ENCODE measurements at regions not wholly inside any gene's neighbourhood (a gene's known extent, or its start where the extent isn't known, plus 50 kb on each side); places are given as distances from the start of the nearest gene placed in this dataset.
"Not testable (repeated sequence)": the region's sequence is repeated elsewhere in the genome, so short reads cannot be mapped to it uniquely, and the experiment has no call there.

DNA sequence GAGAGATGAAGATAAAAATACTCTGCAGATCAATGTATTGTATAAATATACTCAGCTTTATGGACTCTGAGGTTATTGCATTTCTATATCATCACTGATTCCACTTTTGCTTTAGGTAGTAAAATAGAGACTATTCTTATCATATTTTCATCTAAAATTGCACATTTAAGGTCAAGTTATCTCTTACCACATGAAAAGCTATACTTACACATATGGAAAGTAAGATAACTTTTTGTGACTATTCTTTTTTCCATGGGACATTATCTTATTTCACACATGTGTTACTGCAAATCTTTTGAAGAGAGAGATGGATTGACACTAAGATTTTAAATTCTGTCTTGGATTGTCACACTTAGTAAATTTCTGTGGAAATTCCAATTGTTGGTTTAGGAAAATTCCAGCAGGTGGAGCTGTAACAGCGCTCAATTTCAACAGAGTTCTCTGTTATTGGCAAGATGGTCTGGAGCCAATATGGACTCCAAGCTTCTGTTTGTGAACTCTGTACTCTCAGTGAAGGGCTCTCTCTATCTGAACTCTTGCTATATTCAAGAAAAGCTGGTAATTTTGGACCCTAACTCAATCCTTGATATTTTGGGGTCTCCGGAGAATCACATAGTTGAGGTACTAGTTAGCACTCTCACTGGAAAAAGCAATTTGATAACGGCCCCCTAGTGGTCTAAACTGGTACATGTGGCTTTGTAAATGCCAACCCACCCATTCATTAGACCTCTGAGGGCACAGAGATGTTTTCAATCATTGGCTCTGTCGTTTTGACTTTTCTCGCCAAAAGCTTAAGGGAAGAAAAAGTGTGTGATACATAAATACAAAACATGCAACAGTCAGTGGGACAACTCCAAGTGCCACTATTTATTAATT lies 429.7 kb downstream of the ETS1 start:
- ATAC-seq (peak; percentile 83), DNase-seq (peak in 1 of 2 donors; percentile 40)
- intact Hi-C loops (cut with DNase I, micrococcal nuclease) = loop anchor here in 1 of 2 donors (5.0 to 10.0 kb wide), 2 partner anchors 123 to 675 kb away; no protein-coding TSS in a partner anchor

- DNase-seq (no peak), ATAC-seq (no peak)
- intact Hi-C loops (cut with DNase I, micrococcal nuclease) = loop anchor here in 1 of 2 donors (5.0 to 10.0 kb wide), 2 partner anchors 122 to 676 kb away; no protein-coding TSS in a partner anchor
These were observed 430.9 kb downstream of the ETS1 start for GRCh38 chr11:128156486-128156885.

GRCh38 chr11:128155590-128155989 lies 431.8 kb downstream of the ETS1 start:
- ATAC-seq (no peak), DNase-seq (no peak)
- intact Hi-C loops (cut with DNase I, micrococcal nuclease) = loop anchor here in 1 of 2 donors (5.0 to 10.0 kb wide), 2 partner anchors 121 to 677 kb away; no protein-coding TSS in a partner anchor

DNA sequence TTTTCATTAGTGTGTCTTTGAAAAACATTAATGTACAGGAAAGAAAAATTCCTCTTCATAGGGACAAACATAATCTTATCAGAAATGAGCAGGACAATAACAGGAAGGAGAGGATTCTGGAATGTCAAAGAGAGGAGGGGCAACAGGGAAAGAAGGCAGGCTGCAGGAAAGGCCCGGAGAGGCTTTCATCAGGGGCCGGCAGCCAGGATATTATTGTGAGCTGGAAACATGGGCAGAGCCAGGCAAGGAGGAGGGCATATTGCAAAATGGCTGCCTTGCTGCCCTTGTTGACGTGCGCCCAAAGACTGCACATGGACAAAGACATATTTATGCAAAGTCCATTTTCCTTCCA lies 433.7 kb downstream of the ETS1 start:
- ATAC-seq (no peak), DNase-seq (no peak)
- intact Hi-C loops (cut with DNase I, micrococcal nuclease) = loop anchor here in 1 of 2 donors (10.0 kb wide), 1 partner anchor 119 kb away; no protein-coding TSS in a partner anchor

- intact Hi-C loops (cut with DNase I, micrococcal nuclease) = loop anchor here in 1 of 2 donors (10.0 kb wide), 1 partner anchor 118 kb away; no protein-coding TSS in a partner anchor
- DNase-seq = no peak
These were observed 434.3 kb downstream of the ETS1 start for GRCh38 chr11:128152796-128153696.

GRCh38 chr11:128151780-128152179 lies 435.6 kb downstream of the ETS1 start:
- DNase-seq (no peak), ATAC-seq (no peak)
- intact Hi-C loops (cut with DNase I, micrococcal nuclease) = loop anchor here in 1 of 2 donors (10.0 kb wide), 1 partner anchor 117 kb away; no protein-coding TSS in a partner anchor

More at GRCh38 chr11:128152796-128153696, 434.3 kb downstream of the ETS1 start:
- ATAC-seq = no peak

- ATAC-seq (no peak), DNase-seq (no peak)
- intact Hi-C loops (cut with DNase I, micrococcal nuclease) = loop anchor here in 1 of 2 donors (10.0 kb wide), 1 partner anchor 117 kb away; no protein-coding TSS in a partner anchor
These were observed 436.0 kb downstream of the ETS1 start for GRCh38 chr11:128151338-128151737.

DNA sequence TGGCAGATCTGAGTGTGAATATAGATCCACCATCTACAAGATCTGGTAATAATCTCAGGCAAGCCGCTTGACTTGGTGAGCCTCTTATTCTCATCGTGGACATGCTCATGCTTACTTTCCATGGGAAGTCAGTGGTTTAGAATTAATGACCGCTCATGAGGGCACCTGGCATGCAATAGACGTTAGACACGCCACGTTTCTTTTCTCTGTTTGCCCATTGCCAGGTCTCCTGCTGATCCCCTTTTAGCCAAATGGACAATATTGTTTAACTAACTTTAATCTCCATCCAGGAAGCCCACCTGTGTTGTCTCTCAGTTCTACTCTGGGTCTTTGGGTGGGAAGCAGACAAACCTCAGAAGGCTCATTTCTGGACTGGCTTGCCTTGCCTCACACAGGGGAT lies 439.1 kb downstream of the ETS1 start:
- no peak for ATAC-seq
- no peak for DNase-seq
- intact Hi-C loops (cut with DNase I, micrococcal nuclease) = no loop called here

DNA sequence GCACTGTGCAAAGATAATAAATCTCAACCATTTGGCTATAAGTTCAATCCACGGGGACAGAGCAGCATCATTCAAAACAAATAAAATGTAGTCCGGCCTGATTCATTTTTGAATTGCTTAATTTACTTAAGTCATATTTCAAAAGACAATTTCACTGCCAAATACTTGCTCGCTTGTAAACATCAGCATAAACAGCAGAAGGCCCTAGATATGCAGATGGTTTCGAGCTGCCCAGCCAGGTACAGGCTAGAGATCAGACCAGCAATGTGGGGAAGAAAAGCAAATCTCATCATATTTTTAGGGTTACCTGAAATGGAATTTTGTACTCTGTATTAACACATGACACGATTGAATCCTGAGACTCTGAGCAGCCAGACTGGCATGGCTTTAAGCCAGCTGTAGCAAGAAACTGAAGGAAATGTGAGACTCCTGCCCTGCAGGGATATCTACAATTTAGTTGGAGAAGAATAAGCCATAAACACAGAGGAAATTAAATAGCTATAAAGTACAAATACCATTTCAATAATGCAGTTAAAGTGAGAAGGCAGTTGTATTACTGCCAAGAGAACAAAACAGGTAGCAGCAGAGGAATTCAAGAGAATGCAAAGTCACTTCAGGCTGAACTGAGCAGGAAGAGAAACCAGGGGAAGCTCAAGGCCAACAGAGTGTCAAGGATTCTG lies 440.3 kb downstream of the ETS1 start:
- DNase-seq = no peak
- intact Hi-C loops (cut with DNase I, micrococcal nuclease) = no loop called here
- ATAC-seq = no peak

- intact Hi-C loops (cut with DNase I, micrococcal nuclease); ATAC-seq; DNase-seq: not testable (repeated sequence)
These were observed 447.1 kb downstream of the ETS1 start for GRCh38 chr11:128140293-128140692.

DNA sequence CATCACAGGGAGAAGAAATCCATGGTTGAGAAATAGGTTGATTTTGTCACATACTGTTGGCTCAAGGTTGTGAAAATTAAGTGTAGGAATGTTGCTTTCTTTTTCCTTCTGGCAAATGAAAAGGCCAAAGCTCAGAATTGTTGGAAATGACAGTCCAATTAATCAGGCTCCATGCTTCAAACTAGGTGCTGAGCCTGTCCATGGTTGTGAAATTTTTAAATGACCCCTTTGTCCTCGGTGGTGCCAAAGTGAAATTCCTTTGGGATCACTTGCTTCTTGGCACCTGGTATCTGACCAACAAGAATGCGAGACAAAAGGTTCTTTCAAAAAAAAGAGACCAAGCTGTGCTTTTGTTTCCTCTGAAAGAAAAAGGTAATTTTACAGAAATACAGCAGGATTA lies 451.9 kb downstream of the ETS1 start:
- no peak for ATAC-seq
- no peak for DNase-seq
- intact Hi-C loops (cut with DNase I, micrococcal nuclease) = no loop called here

GRCh38 chr11:128133501-128133900 lies 453.9 kb downstream of the ETS1 start:
- no peak for DNase-seq
- intact Hi-C loops (cut with DNase I, micrococcal nuclease) = no loop called here

GRCh38 chr11:128130052-128130451 lies 457.3 kb downstream of the ETS1 start:
- ATAC-seq (no peak), DNase-seq (no peak)
- intact Hi-C loops (cut with DNase I, micrococcal nuclease) = no loop called here

More at GRCh38 chr11:128133501-128133900, 453.9 kb downstream of the ETS1 start:
- no peak for ATAC-seq

- ATAC-seq (no peak), DNase-seq (no peak)
- intact Hi-C loops (cut with DNase I, micrococcal nuclease) = no loop called here
These were observed 461.6 kb downstream of the ETS1 start for GRCh38 chr11:128125723-128126122.

DNA sequence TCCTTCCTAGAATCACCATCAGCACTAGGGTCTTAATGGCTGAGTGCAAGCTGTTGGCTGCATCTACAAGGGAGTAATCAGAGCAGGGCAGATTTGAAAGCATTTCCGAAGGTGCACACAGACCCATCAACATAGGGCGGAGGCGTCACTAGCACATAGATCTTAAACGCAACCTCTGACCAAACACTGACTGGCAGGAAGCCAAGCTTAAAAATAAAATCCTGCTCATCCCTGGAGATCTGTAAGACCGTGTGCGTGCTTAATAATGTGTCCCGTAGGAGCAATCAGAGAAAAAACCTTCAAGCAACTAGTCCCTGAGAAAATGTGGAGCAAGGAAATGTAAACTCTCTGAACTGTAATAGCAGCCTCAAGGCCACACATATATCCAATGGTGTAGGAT lies 470.5 kb downstream of the ETS1 start:
- DNase-seq (no peak), ATAC-seq (no peak)
- intact Hi-C loops (cut with DNase I, micrococcal nuclease) = no loop called here

- intact Hi-C loops (cut with DNase I, micrococcal nuclease) = no loop called here
- ATAC-seq (no peak), DNase-seq (no peak)
These were observed 470.9 kb downstream of the ETS1 start for GRCh38 chr11:128116447-128116846.

GRCh38 chr11:128105950-128106349 lies 481.4 kb downstream of the ETS1 start:
- intact Hi-C loops (cut with DNase I, micrococcal nuclease) = no loop called here

GRCh38 chr11:128105511-128105910 lies 481.8 kb downstream of the ETS1 start:
- DNase-seq (no peak), ATAC-seq (no peak)
- intact Hi-C loops (cut with DNase I, micrococcal nuclease) = no loop called here

More at GRCh38 chr11:128105950-128106349, 481.4 kb downstream of the ETS1 start:
- ATAC-seq = no peak
- DNase-seq = no peak
